Body of pancreas (tissue), 4 donors: ENCODE measurements at regions not wholly inside any gene's neighbourhood (a gene's known extent, or its start where the extent isn't known, plus 50 kb on each side); places are given as distances from the start of the nearest gene placed in this dataset.

ENCODE experiments used
- CTCF ChIP-seq, 7 experiments: fragments of 450-650 bp in 4 of 7; fragments of 200-600 bp in 3 of 7; sonication (generic) in 3 of 7; IDR thresholded peaks; one replicate each; pipeline ENCODE4 v1.5.1; 2016 to 2019; ENCODE audit warnings: antibody characterized with exemption in 7 of 7
- POLR2A ChIP-seq, 3 donors: fragments of 450-650 bp; IDR thresholded peaks; one replicate each; pipeline ENCODE4 v1.6.1; 2016; ENCODE audit warnings: antibody characterized with exemption in 3 of 3, mild to moderate bottlenecking in 2 of 3

DNA sequence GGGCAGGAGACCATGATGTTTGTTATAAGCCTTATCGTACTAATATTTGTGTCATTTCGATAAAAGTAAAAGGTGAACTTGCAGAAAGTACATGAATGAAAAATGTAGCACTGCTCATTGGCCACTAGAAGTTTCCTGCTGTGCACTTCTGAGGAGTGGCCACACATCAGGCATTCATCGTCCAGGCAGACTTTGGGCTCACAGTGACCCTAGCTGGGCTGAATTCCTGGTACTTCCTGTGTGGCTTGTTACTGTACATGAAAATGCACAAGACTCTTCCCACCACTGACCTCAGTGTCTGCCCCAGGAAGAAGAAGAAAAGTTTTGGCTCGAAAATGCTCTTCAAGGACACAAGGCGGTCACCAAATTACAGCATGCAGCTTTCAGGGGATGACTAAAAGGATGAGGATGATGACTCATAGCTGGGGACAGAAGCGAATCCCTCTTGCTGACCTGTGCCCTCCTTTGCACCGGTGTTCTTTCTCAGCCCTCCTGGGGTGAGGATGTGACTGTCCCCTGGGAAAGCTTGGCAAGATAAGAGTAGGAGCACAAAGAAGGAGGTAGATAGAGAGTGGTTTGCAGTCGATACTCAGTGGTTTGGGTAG, 252.4 kb upstream of the KAZN start:
- TF ChIP-seq POLR2A (IDR thresholded peaks at IDR 0.05) = no peak
- TF ChIP-seq CTCF (IDR thresholded peaks at IDR 0.05) = no peak
